ENCODE measurements at regions not wholly inside any gene's neighbourhood (a gene's known extent, or its start where the extent isn't known, plus 50 kb on each side); places are given as distances from the start of the nearest gene placed in this dataset.

- TF ChIP-seq CTCF (conservative IDR thresholded peaks at IDR 0.05; ENCODE audit: low read depth), result no peak
- POLR2A ChIA-PET (ENCODE audit: low non-redundant PET), result no interaction called here
- CTCF ChIA-PET, result interaction anchor here (0.6 to 0.7 kb wide), 2 partner anchors 82 to 511 kb away, joined by 4 to 5 read pairs; no protein-coding TSS in a partner anchor
- no peak overlapping the region for H3K27ac ChIP-seq
- DNase-seq (ENCODE audit: low spot score), result no peak
Measured at GRCh38 chr12:89105243-89105642, 247.1 kb downstream of the DUSP6 start.

GRCh38 chr12:89103831-89104230 lies 248.5 kb downstream of the DUSP6 start:
- no peak for DNase-seq (ENCODE audit: low spot score)
- CTCF ChIA-PET, result no interaction called here
- POLR2A ChIA-PET (ENCODE audit: low non-redundant PET), result no interaction called here
- H3K27ac ChIP-seq, result no peak overlapping the region
- no peak for TF ChIP-seq CTCF (conservative IDR thresholded peaks at IDR 0.05; ENCODE audit: low read depth)

- no peak for TF ChIP-seq CTCF (conservative IDR thresholded peaks at IDR 0.05; ENCODE audit: low read depth)
- no peak overlapping the region for H3K27ac ChIP-seq
- CTCF ChIA-PET, result no interaction called here
- no peak for DNase-seq (ENCODE audit: low spot score)
- POLR2A ChIA-PET (ENCODE audit: low non-redundant PET), result no interaction called here
Measured at GRCh38 chr12:89101440-89101839, 250.9 kb downstream of the DUSP6 start.

GRCh38 chr12:89098441-89099112 lies 253.7 kb downstream of the DUSP6 start:
- no peak for TF ChIP-seq CTCF (conservative IDR thresholded peaks at IDR 0.05; ENCODE audit: low read depth)
- DNase-seq (ENCODE audit: low spot score), result no peak
- ChIA-PET CTCF (interaction anchor here (1.0 kb wide), 1 partner anchor 11 kb away, joined by 4 read pairs; no protein-coding TSS in a partner anchor), POLR2A (ENCODE audit: low non-redundant PET) (no interaction called here)
- no peak overlapping the region for H3K27ac ChIP-seq

GRCh38 chr12:89092297-89092696 lies 260.0 kb downstream of the DUSP6 start:
- CTCF ChIA-PET, result interaction anchor here (0.7 kb wide), 1 partner anchor 28 kb away, joined by 3 read pairs; no protein-coding TSS in a partner anchor
- TF ChIP-seq CTCF (conservative IDR thresholded peaks at IDR 0.05; ENCODE audit: low read depth), result no peak
- POLR2A ChIA-PET (ENCODE audit: low non-redundant PET), result no interaction called here

GRCh38 chr12:89091293-89091841 lies 260.9 kb downstream of the DUSP6 start:
- H3K27ac ChIP-seq, result no peak overlapping the region
- CTCF ChIA-PET, result interaction anchor here (0.7 kb wide), 1 partner anchor 28 kb away, joined by 3 read pairs; no protein-coding TSS in a partner anchor
- TF ChIP-seq CTCF (conservative IDR thresholded peaks at IDR 0.05; ENCODE audit: low read depth), result no peak
- POLR2A ChIA-PET (ENCODE audit: low non-redundant PET), result no interaction called here
- no peak for DNase-seq (ENCODE audit: low spot score)

More at GRCh38 chr12:89092297-89092696, 260.0 kb downstream of the DUSP6 start:
- no peak for DNase-seq (ENCODE audit: low spot score)
- no peak overlapping the region for H3K27ac ChIP-seq
